ENCODE measurements at regions not wholly inside any gene's neighbourhood (a gene's known extent, or its start where the extent isn't known, plus 50 kb on each side); places are given as distances from the start of the nearest gene placed in this dataset.

GRCh38 chr13:59603646-59604045, 560.1 kb downstream of the DIAPH3 start:
- Histone ChIP-seq H3K9me3 (ENCODE audit: control insufficient read depth, insufficient read depth, low read length) (no peaks in the 10 kb centered on the region), H3K36me3 (ENCODE audit: control insufficient read depth, insufficient read depth, low read length) (no peaks in the 10 kb centered on the region), H3K27ac (ENCODE audit: low read length) (no peak overlapping the region), H3K4me1 (ENCODE audit: control insufficient read depth, insufficient read depth, low read length) (no peaks in the 10 kb centered on the region), H3K4me3 (ENCODE audit: low read length) (no peak overlapping the region), H3K27me3 (ENCODE audit: control insufficient read depth, insufficient read depth, low read length) (no peaks in the 10 kb centered on the region)
- no CpG with 5 or more reads among the region's 2 CpGs for WGBS (ENCODE audit: insufficient coverage, insufficient read length)
- DNase-seq (ENCODE audit: low read depth, low spot score) = no peak

- H3K27ac ChIP-seq (ENCODE audit: low read length) = no peak overlapping the region
- no peaks in the 10 kb centered on the region for H3K27me3 ChIP-seq (ENCODE audit: control insufficient read depth, insufficient read depth, low read length)
- H3K9me3 ChIP-seq (ENCODE audit: control insufficient read depth, insufficient read depth, low read length) = no peaks in the 10 kb centered on the region
- DNase-seq (ENCODE audit: low read depth, low spot score) = no peak
- no CpG with 5 or more reads among the region's 1 CpG for WGBS (ENCODE audit: insufficient coverage, insufficient read length)
- no peaks in the 10 kb centered on the region for H3K4me1 ChIP-seq (ENCODE audit: control insufficient read depth, insufficient read depth, low read length)
- no peaks in the 10 kb centered on the region for H3K36me3 ChIP-seq (ENCODE audit: control insufficient read depth, insufficient read depth, low read length)
- H3K4me3 ChIP-seq (ENCODE audit: low read length) = no peak overlapping the region
Observed at GRCh38 chr13:59607172-59607571, 556.6 kb downstream of the DIAPH3 start.

GRCh38 chr13:59607780-59608233, 555.9 kb downstream of the DIAPH3 start:
- DNase-seq (ENCODE audit: low read depth, low spot score) = no peak
- Histone ChIP-seq H3K9me3 (ENCODE audit: control insufficient read depth, insufficient read depth, low read length) (no peaks in the 10 kb centered on the region), H3K27me3 (ENCODE audit: control insufficient read depth, insufficient read depth, low read length) (no peaks in the 10 kb centered on the region), H3K27ac (ENCODE audit: low read length) (no peak overlapping the region), H3K36me3 (ENCODE audit: control insufficient read depth, insufficient read depth, low read length) (no peaks in the 10 kb centered on the region), H3K4me1 (ENCODE audit: control insufficient read depth, insufficient read depth, low read length) (no peaks in the 10 kb centered on the region), H3K4me3 (ENCODE audit: low read length) (no peak overlapping the region)
- no CpG with 5 or more reads among the region's 2 CpGs for WGBS (ENCODE audit: insufficient coverage, insufficient read length)

GRCh38 chr13:59609421-59609820, 554.3 kb downstream of the DIAPH3 start:
- Histone ChIP-seq H3K4me3 (ENCODE audit: low read length) (no peak overlapping the region), H3K27ac (ENCODE audit: low read length) (no peak overlapping the region), H3K27me3 (ENCODE audit: control insufficient read depth, insufficient read depth, low read length) (no peaks in the 10 kb centered on the region), H3K9me3 (ENCODE audit: control insufficient read depth, insufficient read depth, low read length) (no peaks in the 10 kb centered on the region), H3K36me3 (ENCODE audit: control insufficient read depth, insufficient read depth, low read length) (no peaks in the 10 kb centered on the region), H3K4me1 (ENCODE audit: control insufficient read depth, insufficient read depth, low read length) (no peaks in the 10 kb centered on the region)
- no peak for DNase-seq (ENCODE audit: low read depth, low spot score)
